H7 (cell line): ENCODE measurements at regions not wholly inside any gene's neighbourhood (a gene's known extent, or its start where the extent isn't known, plus 50 kb on each side); places are given as distances from the start of the nearest gene placed in this dataset.
"Not testable (repeated sequence)": the region's sequence is repeated elsewhere in the genome, so short reads cannot be mapped to it uniquely, and the experiment has no call there.

Experiments used
- DNase-seq: peaks from one replicate; pipeline ENCODE4 v3.0.0; 2012
- H3K27me3 ChIP-seq: 2 replicates; pipeline ENCODE4 v1.6.0; 2011; ENCODE audit warnings: mild to moderate bottlenecking, low read length; ENCODE audit not compliant: control insufficient read depth, insufficient read depth
- H3K36me3 ChIP-seq: replicated peaks from 2 replicates; pipeline ENCODE4 v1.5.1; 2011; ENCODE audit warnings: low read length; ENCODE audit not compliant: control insufficient read depth, insufficient read depth
- H3K4me3 ChIP-seq: 2 replicates; pipeline ENCODE4 v1.5.1; 2011; ENCODE audit warnings: low read depth, mild to moderate bottlenecking, control low read depth, low read length, moderate library complexity; ENCODE audit not compliant: insufficient read depth

DNA sequence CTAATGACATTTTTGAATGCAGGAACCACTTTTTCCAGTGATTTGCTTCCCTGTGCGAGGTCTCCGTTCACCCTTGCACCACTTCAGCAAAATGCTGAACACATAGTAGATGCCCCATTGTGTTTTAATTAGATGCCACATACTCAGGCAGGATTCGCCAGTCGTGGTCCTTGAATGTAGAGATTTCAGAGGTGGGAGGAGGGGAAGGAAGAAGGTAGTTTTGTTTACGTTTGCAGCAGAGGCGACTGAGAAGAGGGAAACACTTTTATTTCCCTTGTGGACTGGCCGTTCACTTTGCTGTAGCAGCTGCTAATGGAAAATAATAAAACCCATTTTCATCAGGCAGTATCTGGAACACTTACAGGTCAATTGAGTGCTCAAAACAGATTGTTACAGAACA is 262.8 kb upstream of the TBL1XR1 start:
- DNase-seq, result peak; percentile 12
- Histone ChIP-seq H3K4me3 (no peak overlapping the region), H3K36me3 (no peaks in the 10 kb centered on the region), H3K27me3 (no peaks in the 10 kb centered on the region)

DNA sequence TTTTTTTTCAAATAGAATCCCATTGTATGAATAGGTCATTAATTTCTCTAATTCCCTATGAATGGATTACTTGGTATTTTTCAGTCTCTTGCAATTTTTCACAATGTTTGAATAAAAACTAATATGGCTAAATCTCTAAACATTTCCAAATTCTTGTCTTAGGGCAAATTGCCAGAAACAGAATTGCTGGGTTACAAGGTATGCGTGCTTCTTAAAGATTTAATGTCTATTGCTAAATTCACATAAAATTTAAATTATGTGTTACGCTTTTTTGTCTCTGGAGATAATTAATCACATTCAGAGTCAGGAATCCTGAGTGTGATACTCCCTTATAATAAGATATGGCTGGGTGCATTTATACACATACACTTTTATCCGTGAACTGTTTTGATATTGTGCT is 264.5 kb upstream of the TBL1XR1 start:
- DNase-seq, result no peak
- no peaks in the 10 kb centered on the region for H3K27me3 ChIP-seq
- H3K4me3 ChIP-seq, result no peak overlapping the region
- H3K36me3 ChIP-seq, result no peaks in the 10 kb centered on the region

DNA sequence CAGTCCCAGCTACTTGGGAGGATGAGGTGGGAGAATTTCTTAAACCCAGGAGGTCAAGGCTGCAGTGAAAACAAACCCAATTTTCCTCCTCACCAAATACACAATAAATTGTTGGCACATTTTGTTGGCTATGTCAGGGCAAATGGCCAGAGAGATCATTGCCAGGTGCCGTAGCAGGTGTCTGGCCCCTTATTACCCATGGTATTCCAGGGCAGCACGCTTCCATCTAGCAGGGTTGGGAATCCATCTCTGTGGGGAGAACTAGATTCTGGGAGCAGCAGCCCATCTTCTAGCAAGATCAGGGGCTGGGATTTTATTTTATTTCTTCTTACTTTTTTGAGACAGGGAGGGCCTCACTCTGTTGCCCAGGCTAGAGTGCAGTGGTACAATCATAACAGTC is 266.1 kb upstream of the TBL1XR1 start:
- not testable (repeated sequence) for DNase-seq, H3K4me3 ChIP-seq

DNA sequence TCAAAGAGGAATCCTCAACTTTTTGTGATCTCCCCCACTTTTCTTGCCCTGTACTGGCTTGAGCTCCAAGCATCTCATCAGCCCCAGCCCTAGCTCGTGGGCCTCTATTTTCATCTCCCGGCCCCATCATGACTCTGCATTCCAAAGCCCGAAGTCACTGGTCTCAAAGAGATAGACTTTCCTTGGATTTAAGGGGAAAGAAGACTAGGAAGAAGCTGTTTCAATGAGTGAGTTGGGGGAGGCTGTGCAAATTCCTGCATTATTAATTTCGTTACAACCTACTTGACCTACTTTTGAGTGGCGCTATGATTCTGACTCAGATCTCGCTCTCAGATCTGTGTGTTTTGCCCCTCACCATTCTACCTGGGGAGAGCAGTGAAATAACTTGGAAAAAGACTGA is 266.6 kb upstream of the TBL1XR1 start:
- no peaks in the 10 kb centered on the region for H3K27me3 ChIP-seq
- peak; percentile 4 for DNase-seq
- H3K36me3 ChIP-seq, result no peaks in the 10 kb centered on the region
- no peak overlapping the region for H3K4me3 ChIP-seq

More for the DNA sequence above, 266.1 kb upstream of the TBL1XR1 start:
- not testable (repeated sequence) for H3K36me3 ChIP-seq, H3K27me3 ChIP-seq

DNA sequence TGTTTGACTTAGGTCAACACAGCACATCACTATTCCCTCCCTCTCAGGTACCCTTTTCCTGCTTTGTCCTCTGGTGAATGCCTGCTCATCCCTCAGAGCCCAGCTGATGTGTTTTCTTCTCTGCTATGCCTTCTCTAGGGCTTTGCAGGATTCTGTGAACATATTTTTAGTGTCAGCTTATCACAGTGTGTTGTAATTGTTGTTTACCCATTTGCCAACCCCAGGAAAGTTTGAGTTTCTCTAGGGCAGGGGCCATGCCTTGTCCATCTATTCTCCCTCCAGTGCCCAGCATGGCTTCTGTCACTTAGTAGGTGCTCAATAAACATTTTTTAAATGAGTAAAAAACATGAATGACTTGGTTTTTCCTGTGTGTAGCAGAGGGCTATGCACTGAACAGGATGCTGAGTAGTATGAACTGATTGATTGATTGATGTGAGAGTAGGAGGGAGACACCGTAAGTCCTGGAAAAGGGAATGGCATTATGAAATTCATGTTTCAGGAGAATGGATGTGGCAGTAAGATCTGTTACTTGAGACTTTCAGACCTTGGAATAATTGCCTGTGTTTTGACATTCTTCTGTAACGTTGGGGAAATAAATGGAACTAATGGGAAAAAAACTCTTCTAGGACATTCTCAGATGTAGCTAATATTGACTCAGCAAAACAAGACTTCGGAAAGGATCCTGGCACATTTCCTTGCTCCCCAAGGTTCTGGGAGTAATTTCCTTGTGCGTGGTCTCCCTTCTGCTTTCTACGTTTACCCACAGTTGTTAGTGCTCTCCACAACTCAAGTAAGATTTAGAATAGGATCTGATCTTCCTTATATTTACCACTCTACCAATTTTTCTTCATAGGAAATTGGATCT is 267.3 kb upstream of the TBL1XR1 start:
- no peaks in the 10 kb centered on the region for H3K27me3 ChIP-seq
- DNase-seq, result no peak

DNA sequence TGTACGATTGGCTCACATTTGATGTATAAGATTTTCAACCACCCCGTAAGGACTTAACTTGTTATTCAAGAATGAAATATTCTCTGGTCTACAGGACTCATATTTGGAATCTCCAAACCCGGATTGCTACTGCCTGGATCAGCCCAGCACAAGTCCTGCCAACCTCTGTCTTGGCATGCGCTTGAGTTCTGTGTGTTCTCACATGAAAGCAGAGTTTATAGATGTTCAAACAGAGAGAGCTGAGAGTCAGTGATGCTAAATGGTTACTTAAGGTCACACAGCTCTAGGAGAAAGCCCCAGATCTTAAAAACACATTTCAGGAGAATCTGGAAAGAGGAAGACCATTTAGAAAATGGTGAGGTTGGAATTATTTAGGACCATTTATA is 268.0 kb upstream of the TBL1XR1 start:
- Histone ChIP-seq H3K27me3 (no peaks in the 10 kb centered on the region), H3K36me3 (no peaks in the 10 kb centered on the region), H3K4me3 (no peak overlapping the region)
- no peak for DNase-seq

More for the DNA sequence above, 267.3 kb upstream of the TBL1XR1 start:
- no peaks in the 10 kb centered on the region for H3K36me3 ChIP-seq
- no peak overlapping the region for H3K4me3 ChIP-seq

DNA sequence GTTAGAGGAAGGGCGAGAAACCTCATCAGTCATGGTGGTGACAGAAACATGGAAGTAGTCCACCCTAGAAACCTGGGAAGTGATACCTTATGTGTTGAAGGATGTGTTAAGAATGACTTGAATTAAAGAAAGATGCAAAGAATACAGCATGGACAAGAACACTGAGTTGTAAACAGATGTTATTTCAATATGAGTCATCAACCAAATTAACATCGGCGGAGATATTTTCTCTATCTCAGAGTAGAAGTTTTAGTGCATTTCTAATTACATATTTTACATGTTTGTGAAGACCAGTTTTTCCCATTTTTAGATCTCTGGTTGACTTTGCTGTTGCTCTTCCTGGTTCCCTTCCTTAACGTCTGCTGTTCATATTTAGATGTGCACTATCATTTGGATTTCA is 268.8 kb upstream of the TBL1XR1 start:
- no peaks in the 10 kb centered on the region for H3K36me3 ChIP-seq
- H3K4me3 ChIP-seq, result no peak overlapping the region
- DNase-seq, result no peak
- H3K27me3 ChIP-seq, result no peaks in the 10 kb centered on the region

DNA sequence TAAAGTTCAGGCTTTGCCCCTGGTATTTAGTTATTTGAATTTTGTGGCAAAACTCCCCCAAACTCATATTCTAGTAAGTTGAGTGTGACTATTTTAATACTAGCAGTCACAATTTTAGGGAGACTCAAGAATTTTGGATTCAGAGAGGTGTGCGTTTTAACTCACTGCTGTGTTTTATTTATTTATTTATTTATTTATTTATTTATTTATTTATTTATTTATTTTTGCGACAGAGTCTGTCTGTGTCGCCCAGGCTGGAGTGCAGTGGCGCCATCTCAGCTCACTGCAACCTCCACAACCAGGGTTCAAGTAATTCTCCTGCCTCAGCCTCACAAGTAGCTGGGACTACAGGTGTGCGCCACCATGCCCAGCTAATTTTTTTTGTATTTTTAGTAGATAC is 269.3 kb upstream of the TBL1XR1 start:
- DNase-seq, H3K4me3 ChIP-seq, H3K27me3 ChIP-seq, H3K36me3 ChIP-seq: not testable (repeated sequence)

DNA sequence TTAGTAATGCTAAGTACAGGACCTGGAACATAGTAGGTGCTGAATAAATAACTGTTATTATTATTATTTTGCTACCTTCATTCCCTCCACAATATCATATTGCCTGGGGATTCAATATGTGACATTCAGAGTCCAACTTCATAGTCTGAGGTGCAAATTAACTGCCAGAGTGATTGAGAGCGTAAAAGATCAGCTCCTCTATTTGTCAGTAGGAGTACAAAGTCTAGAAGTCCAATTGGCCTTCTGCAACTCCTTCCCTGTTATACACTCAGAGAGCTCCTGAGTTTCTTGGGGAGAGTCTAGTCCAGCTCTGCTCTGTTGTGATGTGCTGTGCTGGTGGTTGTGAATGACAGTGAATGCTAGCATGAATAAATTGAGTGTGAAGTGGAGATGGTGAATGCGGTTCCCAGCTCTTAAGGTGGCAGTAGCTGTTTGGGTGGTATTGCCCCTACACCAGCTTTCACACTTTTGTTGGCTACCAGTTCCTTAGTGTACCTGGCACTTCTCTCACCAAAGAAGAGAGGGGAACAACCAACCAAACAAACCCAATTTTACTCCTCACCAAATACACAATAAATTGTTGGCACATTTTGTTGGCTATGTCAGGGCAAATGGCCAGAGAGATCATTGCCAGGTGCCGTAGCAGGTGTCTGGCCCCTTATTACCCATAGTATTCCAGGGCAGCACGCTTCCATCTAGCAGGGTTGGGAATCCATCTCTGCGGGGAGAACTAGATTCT is 270.1 kb upstream of the TBL1XR1 start:
- no peaks in the 10 kb centered on the region for H3K36me3 ChIP-seq
- DNase-seq, result no peak
- H3K4me3 ChIP-seq, result no peak overlapping the region
- H3K27me3 ChIP-seq, result no peaks in the 10 kb centered on the region

DNA sequence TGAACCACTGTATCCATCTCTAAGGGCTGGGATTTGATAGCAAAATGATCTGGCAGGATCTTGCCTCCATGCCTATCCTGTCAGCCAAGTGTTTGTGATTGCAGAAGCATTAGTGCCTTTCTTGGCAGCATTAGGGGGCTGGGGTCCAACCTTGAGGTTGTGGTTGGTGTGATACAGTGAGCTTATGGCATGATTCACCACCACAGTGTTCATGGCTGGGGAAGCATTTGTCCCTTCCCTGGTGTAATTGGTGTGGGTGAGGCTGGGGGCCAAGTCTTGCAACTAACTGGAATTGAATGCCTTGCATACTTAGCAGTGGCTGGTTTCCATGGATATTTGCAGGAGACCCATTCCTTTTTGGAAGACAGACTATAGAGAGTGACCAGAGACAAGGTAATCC is 271.0 kb upstream of the TBL1XR1 start:
- Histone ChIP-seq H3K4me3 (no peak overlapping the region), H3K36me3 (no peaks in the 10 kb centered on the region), H3K27me3 (no peaks in the 10 kb centered on the region)
- no peak for DNase-seq

DNA sequence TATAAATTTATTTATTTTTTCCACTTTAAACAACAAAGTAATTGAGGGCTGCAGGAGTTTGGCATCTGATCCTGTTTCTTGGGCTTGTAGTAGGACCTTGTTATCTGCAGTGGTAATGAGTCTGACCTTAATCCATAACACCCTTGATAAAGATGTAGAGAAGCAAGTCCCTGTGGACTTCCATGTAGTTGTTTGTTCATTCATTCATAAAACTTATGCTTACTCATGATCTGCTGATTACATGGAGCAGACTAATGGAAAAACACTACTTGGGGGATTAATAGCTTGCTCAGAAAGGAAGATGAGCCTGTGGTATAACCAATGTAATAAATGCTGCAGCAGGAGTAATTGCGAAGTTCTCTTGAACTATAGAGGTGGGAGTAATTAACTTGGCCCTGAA is 271.5 kb upstream of the TBL1XR1 start:
- H3K4me3 ChIP-seq, result no peak overlapping the region
- H3K27me3 ChIP-seq, result no peaks in the 10 kb centered on the region
- H3K36me3 ChIP-seq, result no peaks in the 10 kb centered on the region
- DNase-seq, result no peak

DNA sequence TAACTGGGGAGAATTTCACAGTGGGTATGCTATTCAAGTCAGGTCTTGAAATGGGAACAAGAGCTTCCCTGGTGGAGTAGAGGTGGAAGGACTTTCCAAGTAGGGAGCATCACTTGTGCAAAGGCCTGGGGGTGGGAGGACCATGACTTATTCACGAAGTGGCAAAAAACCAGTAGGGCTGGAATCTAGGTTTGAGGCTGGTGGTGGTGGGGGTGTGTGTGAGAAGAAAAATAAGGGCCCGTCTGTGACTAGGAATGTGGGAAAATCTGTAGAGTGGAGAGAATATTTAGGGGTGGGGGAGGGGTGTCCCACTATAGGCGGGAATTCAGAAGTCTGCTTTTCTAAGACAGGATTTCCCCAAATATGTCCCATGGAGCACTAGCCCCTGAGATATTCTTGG is 271.9 kb upstream of the TBL1XR1 start:
- no peaks in the 10 kb centered on the region for H3K27me3 ChIP-seq
- H3K4me3 ChIP-seq, result no peak overlapping the region

DNA sequence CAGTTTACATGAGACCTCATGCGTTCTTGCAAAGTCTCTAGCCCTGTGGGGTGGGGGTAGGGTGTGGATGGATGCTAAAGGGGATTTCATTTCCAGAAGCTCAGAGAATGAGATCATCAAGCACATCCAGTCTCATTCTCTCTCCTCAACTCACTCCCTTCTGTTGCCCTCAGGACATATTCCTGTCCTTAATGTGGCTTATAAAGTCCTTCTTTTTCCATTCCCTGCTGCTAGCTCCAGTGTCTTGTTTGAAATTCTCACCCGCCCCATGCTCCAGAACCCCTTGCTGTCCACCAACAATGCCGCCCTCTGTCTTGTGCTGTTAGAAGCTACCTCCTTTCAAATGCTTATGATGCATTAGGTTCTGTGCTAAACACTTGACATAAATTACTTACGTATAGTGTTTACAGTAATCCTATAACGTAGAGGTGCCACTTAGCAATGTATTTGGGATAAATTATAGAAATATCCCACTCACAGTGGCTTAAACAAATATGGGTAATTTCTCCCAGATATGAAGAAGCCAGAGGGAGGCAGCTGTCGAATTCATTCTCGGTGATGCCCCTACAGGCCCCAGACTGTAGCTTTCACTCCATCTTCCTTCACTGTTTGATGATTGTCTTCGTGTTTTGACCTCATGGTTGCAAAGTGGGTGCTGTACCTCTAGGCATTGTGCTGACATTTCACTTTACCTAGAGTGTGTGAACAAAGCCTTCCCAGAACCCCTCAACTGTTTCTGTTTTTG is 273.1 kb upstream of the TBL1XR1 start:
- H3K27me3 ChIP-seq, result no peaks in the 10 kb centered on the region
- no peak for DNase-seq

More for the DNA sequence above, 271.9 kb upstream of the TBL1XR1 start:
- H3K36me3 ChIP-seq, result no peaks in the 10 kb centered on the region
- DNase-seq, result no peak

DNA sequence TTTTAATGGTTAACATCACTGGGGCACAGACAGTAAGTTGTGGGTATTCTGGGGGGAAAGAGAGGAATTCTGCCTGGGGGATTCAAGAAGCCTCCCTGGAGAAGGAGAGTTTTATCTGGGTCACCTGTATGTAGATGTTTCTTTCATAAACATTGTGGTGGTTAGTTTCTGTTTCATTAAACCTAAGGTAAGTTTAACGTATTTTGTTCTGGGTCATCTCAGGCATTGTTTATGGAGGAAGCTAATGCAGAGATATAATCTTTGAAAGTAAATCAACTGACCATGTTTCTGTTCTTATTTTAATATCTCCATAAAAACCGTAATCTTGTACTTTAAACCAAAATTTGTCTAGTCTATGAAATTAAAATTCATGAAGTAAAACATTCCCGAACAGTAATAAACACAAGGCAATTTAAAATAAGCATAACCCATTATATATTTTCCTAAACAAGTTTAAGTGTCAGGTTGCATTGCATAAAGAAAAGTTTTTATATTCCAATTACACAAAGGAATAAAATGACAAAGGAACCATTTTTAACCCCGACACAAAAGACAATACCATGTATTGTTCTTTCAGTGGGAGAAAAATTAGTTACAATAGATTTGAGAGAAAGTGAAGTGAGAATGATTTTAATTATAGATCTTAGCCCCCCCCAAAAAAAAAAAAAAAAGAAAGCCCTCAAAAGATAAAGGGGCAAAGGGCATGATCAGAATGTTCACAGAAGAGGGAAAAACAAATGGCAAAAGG is 274.6 kb upstream of the TBL1XR1 start:
- DNase-seq, result no peak
- H3K4me3 ChIP-seq, result no peak overlapping the region
- H3K27me3 ChIP-seq, result no peaks in the 10 kb centered on the region
- H3K36me3 ChIP-seq, result no peaks in the 10 kb centered on the region

More for the DNA sequence above, 273.1 kb upstream of the TBL1XR1 start:
- Histone ChIP-seq H3K36me3 (no peaks in the 10 kb centered on the region), H3K4me3 (no peak overlapping the region)
